A549 (cell line): ENCODE measurements at regions not wholly inside any gene's neighbourhood (a gene's known extent, or its start where the extent isn't known, plus 50 kb on each side); places are given as distances from the start of the nearest gene placed in this dataset.

Experiments used
- CTCF ChIP-seq: fragments of >200 bp; sonication (Bioruptor Twin); formaldehyde crosslinking; IDR thresholded peaks from 3 replicates; pipeline ENCODE4 v1.5.1; 2016
- POLR2A ChIP-seq: IDR thresholded peaks from 2 replicates; pipeline ENCODE4 v1.6.1; 2012; ENCODE audit warnings: mild to moderate bottlenecking, low read length

- TF ChIP-seq CTCF = no peak
- TF ChIP-seq POLR2A = no peak
These were observed 248.7 kb upstream of the ARHGAP42 start for GRCh38 chr11:100438376-100438775.
